NB4 (cell line): ENCODE measurements at regions not wholly inside any gene's neighbourhood (a gene's known extent, or its start where the extent isn't known, plus 50 kb on each side); places are given as distances from the start of the nearest gene placed in this dataset.
A peak's percentile ranks its signal among the peaks of the same experiment; 100 is the strongest.

ENCODE experiments used
- DNase-seq: peaks from one replicate; pipeline ENCODE4 v3.0.0; 2010; ENCODE audit warnings: low read depth
- H3K4me3 ChIP-seq: one replicate; pipeline ENCODE4 v1.5.1; 2011; ENCODE audit warnings: mild to moderate bottlenecking, low read depth, low read length, moderate library complexity
- CTCF ChIP-seq: IDR thresholded peaks from one replicate; pipeline ENCODE4 v1.5.1; 2012; ENCODE audit warnings: low read depth, low read length
- MAX ChIP-seq: IDR thresholded peaks from 2 replicates; pipeline ENCODE4 v1.6.1; 2011; ENCODE audit warnings: low read depth, low read length
- MYC ChIP-seq: IDR thresholded peaks from 2 replicates; pipeline ENCODE4 v1.6.1; 2011; ENCODE audit warnings: low read depth, low read length
- POLR2A ChIP-seq: IDR thresholded peaks from 2 replicates; pipeline ENCODE4 v1.6.1; 2011; ENCODE audit warnings: mild to moderate bottlenecking; ENCODE audit not compliant: insufficient read length; ENCODE audit errors: extremely low read depth

- no peak for TF ChIP-seq POLR2A
- TF ChIP-seq MYC: 0 out of 2 replicates have a peak, but pooled peaks have one; percentile 31
- TF ChIP-seq MAX: 0 out of 2 replicates have a peak, but pooled peaks have one; percentile 34
- H3K4me3 ChIP-seq: no peak overlapping the region
- DNase-seq: peak; percentile 64
Observed at GRCh38 chr2:171247741-171248662, 87.3 kb upstream of the TLK1 start.

DNA sequence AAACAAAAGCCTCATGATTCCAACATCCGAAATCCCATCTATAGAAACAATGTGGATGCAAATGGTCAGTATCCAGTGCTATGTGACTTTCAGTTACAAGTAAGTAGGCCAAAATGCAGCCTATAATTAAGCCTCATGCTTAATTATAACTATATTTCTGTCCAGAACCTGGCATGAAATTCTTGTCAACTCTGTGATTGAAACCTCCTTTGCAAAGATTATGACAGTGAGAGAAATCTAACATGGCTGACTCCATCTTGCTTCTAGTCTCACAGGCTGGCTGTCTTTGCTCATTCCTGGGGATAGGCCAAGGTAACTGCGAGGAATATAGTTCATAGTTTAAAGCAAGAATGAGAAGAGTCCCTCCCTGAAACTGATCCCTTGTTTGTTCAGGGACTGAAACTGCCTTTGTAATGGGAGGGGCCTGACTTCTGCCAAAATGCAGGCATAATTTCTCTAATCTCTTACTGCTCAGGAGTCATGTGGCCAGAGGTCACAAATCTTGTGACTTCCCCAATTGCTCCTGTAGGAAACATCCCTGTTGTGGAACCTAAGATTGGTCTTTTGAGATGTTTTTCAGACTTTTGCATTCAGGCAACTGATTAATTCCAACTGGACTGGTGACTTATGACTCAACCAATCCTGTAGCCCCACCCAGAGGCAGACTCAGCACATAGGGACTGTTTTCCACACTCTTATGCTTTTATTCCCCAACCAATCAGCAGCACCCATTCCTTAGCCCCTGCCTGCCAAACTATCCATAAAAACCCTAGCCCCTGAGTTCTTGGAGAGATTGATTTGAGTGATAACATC is 84.5 kb upstream of the TLK1 start:
- peak; percentile 32 for DNase-seq
- TF ChIP-seq MAX (no peak), CTCF (no peak), MYC (no peak), POLR2A (no peak)
- no peak overlapping the region for H3K4me3 ChIP-seq

- DNase-seq: no peak
- TF ChIP-seq MYC (no peak), CTCF (no peak), MAX (no peak), POLR2A (no peak)
- no peak overlapping the region for H3K4me3 ChIP-seq
Observed at GRCh38 chr2:171244466-171244969, 83.8 kb upstream of the TLK1 start.

GRCh38 chr2:171241771-171242170 is 81.1 kb upstream of the TLK1 start:
- TF ChIP-seq POLR2A (no peak), MAX (no peak), MYC (no peak), CTCF (no peak)
- H3K4me3 ChIP-seq: no peak overlapping the region
- no peak for DNase-seq

DNA sequence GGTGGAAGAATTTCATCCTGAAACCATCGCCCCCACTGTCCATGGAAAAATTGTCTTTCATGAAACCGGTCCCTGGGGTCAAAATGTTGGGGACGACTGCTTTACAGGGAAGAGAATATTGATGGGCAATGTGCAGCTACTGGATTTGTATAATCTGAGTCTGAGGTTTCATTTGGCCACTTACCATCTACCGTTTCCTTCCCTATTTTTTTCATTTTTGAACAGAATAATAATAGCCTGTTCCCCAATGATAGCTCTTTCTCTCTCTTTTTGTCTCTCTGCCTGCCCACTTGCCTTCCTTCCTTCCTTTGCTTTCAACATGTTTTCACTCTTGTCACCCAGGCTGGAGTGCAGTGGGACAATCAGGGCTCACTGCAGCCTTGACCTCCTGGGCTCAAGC is 78.3 kb upstream of the TLK1 start:
- no peak overlapping the region for H3K4me3 ChIP-seq
- no peak for DNase-seq
- TF ChIP-seq CTCF (no peak), MYC (no peak), MAX (no peak), POLR2A (no peak)
